ENCODE measurements at regions not wholly inside any gene's neighbourhood (a gene's known extent, or its start where the extent isn't known, plus 50 kb on each side); places are given as distances from the start of the nearest gene placed in this dataset.

- no peak for TF ChIP-seq CTCF (conservative IDR thresholded peaks at IDR 0.05; ENCODE audit: low read depth, low read length)
- TF ChIP-seq USF2 (IDR thresholded peaks at IDR 0.05; ENCODE audit: low read depth, low read length): no peak
- TF ChIP-seq POLR2A (IDR thresholded peaks at IDR 0.05; ENCODE audit: low read depth, low read length): no peak
- no peak for TF ChIP-seq FOS (IDR thresholded peaks at IDR 0.05; ENCODE audit: low read depth, low read length)
- TF ChIP-seq MAFK (IDR thresholded peaks at IDR 0.05; ENCODE audit: low read depth, low read length): no peak
- no peak for TF ChIP-seq MXI1 (IDR thresholded peaks at IDR 0.05; ENCODE audit: borderline replicate concordance, low read depth, low read length)
- TF ChIP-seq BHLHE40 (IDR thresholded peaks at IDR 0.05; ENCODE audit: low read depth, low read length): no peak
- no peak for TF ChIP-seq SMC3 (IDR thresholded peaks at IDR 0.05; ENCODE audit: low read depth, low read length)
- TF ChIP-seq CHD1 (IDR thresholded peaks at IDR 0.05; ENCODE audit: low read depth, low read length): no peak
- TF ChIP-seq RAD21 (IDR thresholded peaks at IDR 0.05; ENCODE audit: low read length): no peak
- no peak for TF ChIP-seq CEBPB (IDR thresholded peaks at IDR 0.05; ENCODE audit: low read depth, low read length)
- TF ChIP-seq RFX5 (IDR thresholded peaks at IDR 0.05; ENCODE audit: low read depth, low read length): no peak
- no peak for TF ChIP-seq NFE2L2 (IDR thresholded peaks at IDR 0.05; ENCODE audit: low read depth, low read length)
These were observed 66.7 kb upstream of the SAMD5 start for GRCh38 chr6:147441751-147442150.

All from IMR-90 (cell line).